Keratinocyte (primary cell): ENCODE measurements at regions not wholly inside any gene's neighbourhood (a gene's known extent, or its start where the extent isn't known, plus 50 kb on each side); places are given as distances from the start of the nearest gene placed in this dataset.

ENCODE experiments used
- CTCF ChIP-seq, 3 experiments: IDR thresholded peaks in 1 of 3; conservative IDR thresholded peaks in 1 of 3; optimal IDR thresholded peaks in 1 of 3; 2 replicates in 2 of 3; 3 replicates in 1 of 3; pipeline versions ENCODE3 to v1.5.1; 2011; ENCODE audit warnings: low read length in 3 of 3, mild to moderate bottlenecking in 3 of 3, moderate library complexity in 2 of 3, control low read depth in 1 of 3, inconsistent platforms in 1 of 3; ENCODE audit not compliant: insufficient read depth in 2 of 3; ENCODE audit errors: extremely low read depth in 1 of 3
- EZH2 ChIP-seq: IDR thresholded peaks from one replicate; pipeline ENCODE4 v1.6.1; 2012; ENCODE audit warnings: inconsistent platforms, mild to moderate bottlenecking, low read length, moderate library complexity

GRCh38 chr5:4646715-4647375 lies 493.3 kb upstream of the ADAMTS16 start:
- TF ChIP-seq CTCF (optimal IDR thresholded peaks at IDR 0.05 in 1 of 3, IDR thresholded peaks at IDR 0.05 in 1 of 3, conservative IDR thresholded peaks at IDR 0.05 in 1 of 3; ENCODE audit: extremely low read depth in 1 of 3, insufficient read depth in 2 of 3, low read length in 3 of 3) = no peak
- TF ChIP-seq EZH2 = no peak
